Activated CD8-positive, alpha-beta memory T cell treated with anti-CD3 and anti-CD28 coated beads for 1 hour (primary cell): ENCODE measurements at regions not wholly inside any gene's neighbourhood (a gene's known extent, or its start where the extent isn't known, plus 50 kb on each side); places are given as distances from the start of the nearest gene placed in this dataset.

ENCODE experiments used
- DNase-seq, 2 donors: peaks; one replicate each; pipeline ENCODE4 v3.0.0-alpha.2; 2020; ENCODE audit warnings: low read depth in 1 of 2; ENCODE audit errors: extremely low read depth in 1 of 2

DNA sequence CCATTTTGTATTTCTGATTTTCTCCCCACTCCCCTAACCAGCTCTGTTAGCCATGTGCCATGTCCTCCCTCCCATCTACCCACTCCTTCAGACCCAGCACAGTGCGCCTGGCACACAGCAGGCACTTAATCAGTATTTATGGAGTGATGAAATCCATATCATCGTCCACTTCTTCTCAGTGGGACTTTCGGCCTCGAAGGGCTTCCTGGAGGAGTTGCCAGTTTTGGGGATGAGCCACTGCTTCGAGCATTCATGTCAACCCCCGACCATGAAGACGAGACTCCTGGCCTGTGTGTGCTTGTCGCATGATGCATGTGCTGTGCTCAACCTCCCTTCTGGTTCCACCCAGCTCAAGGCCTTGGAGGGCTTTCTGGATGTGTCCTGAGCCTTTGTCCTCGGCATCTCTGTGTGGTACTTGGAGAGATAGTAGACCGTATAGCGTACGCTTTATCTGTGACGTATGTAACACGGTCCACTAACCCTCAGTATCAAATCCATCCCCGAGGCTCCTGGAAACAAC lies 119.5 kb upstream of the RTL1 start:
- DNase-seq: no peak

DNA sequence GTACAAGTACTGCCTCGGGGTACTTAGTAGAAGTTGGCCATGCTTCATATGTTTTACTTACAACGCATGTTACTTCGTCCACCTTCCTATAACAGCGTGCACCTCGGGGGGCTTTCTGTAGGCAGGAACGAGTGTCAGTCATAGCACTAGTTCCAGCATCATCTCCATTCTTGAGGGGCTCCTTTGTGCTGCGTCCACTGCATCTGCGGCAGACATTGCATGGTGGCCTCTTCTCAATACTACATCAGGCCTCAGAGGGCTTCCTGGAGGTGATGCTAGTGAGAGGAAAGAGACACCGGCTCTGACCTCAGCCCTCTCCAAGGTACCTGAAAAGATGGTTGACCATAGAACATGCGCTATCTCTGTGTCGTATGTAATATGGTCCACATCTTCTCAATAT lies 121.2 kb upstream of the RTL1 start:
- DNase-seq: no peak

DNA sequence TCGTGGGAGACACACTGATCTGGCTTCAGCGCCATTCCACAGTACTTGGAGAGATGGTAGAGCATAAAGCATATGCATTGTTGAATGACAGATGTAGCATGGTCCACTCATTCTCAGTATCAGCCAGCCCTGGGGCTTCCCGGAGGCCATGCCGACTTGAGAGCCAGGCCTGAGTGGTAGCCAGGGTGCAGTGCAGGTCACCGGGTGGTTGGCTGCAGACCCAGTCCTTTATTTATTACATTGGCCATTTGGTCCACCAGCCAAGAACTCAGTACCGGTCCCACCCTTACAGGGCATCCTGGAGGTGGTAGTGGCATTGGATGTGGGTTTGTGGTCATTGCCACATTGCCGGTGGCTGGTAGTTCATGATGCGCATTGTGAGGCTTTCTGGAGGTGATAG lies 121.6 kb upstream of the RTL1 start:
- DNase-seq: no peak

DNA sequence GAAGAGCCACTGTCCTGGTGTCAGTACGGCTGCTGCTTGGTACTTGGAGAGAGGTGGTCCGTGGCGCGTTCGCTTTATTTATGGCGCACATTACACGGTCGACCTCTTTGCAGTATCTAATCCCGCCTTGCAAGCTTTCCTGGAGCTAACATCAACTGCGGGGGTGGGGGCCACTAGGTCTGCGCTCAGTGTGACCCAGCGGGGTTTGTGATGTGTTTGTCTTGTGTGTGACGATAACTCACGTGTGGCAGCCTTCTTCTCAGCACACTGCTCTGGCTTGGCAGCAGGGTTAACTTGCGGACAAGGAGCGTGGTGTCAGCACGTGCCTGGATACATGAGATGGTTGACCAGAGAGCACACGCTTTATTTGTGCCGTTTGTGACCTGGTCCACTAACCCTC lies 122.2 kb upstream of the RTL1 start:
- no peak for DNase-seq

DNA sequence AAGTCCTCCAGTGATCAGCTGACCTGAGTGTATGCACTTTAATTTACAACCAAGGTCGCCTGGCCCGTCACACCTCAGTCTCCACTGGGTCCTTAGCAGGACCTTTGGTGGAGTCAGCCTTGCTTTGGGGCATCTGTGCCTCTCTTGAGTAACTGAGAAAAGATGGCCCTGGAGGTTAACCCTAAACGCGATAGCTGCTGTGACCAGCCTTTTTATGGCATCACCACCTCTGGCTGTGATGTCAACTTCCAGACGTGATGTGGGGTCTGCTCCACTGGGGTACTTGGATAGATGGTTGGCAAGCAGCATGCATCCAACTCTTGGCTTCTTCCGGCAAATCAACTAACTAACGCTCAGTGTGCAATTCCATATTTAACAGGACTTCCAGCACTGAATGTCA lies 122.8 kb upstream of the RTL1 start:
- no peak for DNase-seq

DNA sequence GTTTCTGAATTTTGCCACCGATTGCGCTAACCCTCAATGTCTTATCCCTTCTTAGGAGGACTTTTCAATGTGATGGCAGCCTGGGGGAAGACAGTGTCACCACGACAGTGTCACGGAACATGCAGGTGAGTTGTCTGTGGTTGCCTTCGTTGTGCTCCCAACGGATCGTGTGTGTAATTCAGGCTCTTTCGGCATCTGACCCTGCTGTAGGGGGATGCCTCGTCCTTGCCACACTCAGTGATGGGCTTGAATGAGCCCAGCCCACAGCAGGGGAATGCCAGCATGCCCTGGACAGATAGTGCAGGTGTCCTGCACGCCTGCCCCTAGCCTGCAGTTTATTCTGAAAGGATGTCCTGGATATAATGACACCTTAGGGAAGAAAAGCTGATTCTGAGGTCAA lies 123.8 kb upstream of the RTL1 start:
- DNase-seq: no peak

DNA sequence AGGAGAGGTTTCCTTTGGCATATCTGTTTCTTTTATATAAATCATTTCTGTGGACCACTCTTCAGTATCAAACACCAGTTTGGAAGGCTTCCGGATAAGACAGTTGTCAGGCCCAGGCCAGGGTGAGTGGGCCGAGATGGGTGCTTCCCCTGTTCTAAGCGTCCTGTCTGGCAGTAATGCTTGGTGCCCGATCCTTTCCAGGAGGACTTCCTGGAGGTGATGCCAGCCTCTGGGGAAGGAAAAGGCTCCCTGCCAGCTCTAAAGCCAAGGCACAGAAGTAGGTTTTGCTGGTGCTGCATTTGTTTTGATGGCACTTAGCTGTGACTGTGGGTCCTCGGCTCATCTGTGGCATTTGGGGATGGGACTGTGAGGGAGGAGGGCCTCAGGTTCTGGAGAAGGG lies 124.4 kb upstream of the RTL1 start:
- no peak for DNase-seq

DNA sequence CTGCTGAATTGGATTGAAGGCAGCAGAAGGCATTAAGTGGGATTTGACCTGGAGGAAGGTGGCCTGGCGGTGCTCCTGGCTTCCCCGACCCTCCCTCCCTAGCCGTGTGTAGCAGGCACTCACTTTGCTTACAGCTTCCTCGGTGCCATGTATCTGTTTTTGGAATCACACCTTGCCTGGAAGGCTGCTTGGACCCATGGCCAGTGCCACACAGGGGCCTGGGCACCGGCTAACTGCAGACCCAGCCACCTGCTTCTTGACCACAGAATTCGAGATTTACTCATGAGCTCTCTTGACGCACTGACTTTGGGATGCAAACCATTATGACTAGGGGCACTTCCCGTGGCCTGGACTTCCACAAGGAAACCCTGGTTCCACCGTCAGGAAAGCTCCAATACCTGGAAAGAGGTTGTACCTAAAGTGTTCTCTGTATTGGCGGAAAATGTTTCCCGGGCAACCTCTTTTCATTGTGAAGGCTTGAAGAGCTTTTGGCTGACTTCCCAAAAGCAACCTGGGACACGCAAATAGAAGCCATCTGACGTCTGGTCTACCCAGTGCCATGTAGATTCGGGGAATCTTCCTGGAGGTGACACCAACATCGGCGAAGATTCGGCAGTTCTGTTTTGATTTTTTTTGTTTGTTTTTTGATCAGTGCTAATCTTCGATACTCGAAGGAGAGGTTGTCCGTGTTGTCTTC lies 125.6 kb upstream of the RTL1 start:
- no peak for DNase-seq

DNA sequence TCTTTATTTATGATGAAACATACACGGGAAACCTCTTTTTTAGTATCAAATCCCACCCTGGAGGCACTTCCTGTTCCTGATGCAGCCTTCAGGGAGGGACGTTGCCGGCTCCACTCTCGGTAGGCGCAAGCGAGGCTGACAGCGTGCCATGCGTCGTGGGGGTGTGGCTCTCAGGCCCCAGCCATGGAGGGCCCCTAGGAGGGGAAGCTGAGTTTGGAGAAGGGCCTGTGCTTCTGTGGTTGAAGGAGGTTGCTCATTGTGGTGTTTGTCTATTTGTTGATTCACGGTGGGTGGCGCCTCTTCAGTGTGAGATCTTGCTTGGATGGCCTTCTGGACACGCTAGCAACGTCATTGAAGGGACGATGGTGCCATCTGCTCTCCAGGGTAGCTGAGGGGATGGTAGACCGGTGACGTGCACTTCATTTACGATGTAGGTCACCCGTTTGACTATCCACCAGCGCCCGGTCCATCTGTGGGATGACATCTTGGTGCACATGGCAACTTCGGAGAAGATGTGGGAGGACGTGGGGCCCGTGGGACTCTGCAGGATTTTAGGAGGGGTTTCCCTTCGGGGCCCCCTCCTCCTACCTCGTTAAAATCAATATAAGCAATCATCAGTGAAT lies 126.3 kb upstream of the RTL1 start:
- DNase-seq: no peak

DNA sequence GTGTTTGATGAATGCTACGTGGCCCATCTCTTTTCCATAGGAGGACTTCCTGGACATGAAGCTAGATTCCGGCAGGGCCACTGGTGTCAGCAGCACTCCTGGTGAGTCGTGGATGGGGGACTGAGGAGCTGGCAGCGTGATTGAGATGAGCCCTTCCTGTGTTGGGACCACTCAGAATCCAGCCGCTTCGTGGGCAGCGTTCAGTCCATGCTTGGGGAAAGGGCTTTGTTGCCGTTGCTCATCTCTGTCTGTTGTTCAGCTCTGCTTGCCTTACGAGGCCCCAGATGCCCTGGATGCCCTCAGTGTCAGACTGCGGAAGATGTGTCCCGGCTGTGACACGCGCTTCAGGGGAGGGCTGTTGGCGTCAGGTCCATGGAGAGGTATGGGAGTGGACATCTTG lies 127.1 kb upstream of the RTL1 start:
- no peak for DNase-seq

DNA sequence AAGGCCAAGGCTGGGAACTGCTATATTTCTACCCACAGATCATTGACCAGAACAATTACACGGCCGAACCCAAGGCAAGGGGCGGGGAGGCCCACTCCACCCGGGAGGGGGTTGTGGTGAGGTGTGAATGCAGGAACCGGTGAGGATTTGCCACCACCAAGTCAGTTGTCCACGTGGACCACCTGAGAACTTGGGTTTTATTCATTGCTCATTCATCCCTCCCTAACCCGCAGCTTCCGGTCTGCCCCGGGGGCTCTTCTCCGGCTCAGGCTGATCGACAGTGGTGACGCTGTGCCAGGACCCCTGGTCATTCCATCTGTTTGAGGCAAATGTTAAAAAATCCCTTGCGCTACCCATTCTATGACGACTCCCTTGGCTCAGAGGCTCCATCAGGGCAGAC lies 127.7 kb upstream of the RTL1 start:
- DNase-seq: no peak

DNA sequence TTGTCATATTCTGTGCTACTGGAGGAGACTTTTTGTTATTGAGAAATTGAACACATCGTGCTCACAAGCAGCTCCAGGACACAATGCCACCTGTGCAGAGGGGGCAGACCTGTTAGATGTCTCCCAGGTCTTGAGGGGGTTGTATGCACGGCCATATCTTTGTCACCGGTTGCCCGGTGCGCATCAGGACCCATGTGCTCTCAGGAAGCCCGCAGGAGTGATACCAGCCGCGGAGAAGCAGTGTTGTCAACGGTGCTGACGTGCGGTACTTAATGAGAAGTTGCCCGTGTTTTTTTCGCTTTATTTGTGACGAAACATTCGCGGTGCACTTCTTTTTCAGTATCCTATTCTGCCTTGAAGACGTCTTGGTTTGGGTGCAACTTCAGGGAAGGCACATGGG lies 128.2 kb upstream of the RTL1 start:
- DNase-seq: no peak

DNA sequence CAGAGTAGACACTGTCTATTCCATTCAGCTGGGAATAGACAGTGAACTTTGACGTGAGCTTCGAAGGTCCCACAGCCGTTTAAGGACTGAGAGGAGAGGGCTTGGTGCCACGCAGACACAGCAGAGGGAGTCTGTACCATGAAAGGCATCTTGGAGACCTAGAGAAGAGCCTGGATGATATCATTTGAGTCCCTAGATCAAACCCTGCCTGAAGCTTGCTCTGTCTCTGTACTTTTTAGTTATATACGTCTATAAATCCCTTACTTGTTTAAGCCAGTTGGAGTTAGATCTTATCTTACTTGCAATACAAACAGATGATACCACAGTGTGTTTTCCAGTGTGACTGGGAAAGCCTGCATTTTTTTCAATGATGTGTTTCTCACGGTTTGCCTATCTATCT lies 128.9 kb upstream of the RTL1 start:
- DNase-seq: no peak

DNA sequence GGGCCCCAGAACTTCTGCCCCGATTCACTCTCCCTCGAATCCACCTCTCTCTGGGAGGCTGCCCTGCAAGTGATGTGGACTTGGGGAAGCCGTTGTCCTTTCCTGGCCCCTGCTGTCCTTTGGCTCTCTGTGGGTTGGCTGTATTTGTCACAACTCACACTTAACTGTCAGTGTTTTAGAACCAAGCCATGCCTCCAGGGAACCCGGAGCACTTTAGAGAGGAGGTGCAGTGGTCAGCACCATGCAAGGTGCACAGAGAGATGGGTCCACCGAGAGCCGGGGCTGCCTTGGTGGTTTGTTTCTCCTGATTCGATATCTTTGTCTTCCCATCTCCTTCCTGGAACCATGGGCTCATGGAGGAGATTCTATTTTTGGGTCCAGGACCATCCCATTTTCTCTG lies 129.5 kb upstream of the RTL1 start:
- no peak for DNase-seq

DNA sequence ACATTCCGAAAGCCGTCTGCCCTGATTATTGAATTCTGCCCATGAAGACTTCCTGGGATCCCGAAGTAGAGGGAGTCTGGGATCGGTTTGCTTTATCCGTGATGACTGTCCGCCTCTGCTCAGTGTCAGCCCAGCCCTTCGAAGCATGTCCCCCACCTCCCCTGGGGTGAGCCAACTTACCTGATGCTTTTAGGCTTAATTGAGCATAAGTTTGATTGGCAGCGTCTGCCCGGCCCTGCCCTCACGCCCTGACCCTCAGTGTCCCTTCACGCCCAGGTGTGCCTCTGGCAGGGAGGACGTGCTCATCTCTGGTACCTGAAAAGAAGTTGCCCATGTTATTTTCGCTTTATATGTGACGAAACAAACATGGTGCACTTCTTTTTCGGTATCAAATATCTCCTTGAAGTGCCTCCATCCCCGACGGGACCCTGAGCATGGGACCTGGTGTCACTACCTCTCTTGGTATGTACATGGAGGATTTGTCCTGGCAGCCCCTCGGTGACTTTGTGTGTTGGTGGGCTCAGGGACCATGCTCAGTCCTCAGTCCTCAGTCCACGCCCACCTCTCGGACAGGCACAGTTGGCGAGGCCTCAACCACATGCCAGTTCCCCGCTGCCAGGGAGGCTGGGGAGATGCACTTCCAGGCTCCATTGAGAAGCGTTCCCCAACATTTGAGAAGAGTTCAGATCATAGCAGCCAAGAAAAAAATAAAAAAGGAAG lies 130.1 kb upstream of the RTL1 start:
- DNase-seq: no peak

DNA sequence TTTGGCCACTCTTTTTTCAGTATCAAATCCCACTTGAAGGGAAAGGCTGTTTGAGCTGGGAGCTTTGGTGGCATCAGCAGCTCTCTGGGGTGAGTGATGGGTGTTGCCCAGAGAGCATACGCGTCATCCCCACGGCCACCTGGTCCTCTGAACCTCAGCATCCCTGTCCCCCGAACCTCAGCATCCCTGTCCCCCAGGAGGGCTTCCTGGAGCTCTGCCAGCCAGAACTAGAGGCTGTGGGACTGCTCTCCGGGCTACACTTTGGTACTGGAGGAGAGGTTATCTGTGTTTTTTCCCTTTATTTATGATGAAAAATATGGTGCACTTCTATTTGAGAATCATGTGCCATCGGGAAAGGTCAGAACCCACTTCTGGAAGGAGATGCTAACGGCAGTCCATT lies 131.5 kb upstream of the RTL1 start:
- DNase-seq: no peak

DNA sequence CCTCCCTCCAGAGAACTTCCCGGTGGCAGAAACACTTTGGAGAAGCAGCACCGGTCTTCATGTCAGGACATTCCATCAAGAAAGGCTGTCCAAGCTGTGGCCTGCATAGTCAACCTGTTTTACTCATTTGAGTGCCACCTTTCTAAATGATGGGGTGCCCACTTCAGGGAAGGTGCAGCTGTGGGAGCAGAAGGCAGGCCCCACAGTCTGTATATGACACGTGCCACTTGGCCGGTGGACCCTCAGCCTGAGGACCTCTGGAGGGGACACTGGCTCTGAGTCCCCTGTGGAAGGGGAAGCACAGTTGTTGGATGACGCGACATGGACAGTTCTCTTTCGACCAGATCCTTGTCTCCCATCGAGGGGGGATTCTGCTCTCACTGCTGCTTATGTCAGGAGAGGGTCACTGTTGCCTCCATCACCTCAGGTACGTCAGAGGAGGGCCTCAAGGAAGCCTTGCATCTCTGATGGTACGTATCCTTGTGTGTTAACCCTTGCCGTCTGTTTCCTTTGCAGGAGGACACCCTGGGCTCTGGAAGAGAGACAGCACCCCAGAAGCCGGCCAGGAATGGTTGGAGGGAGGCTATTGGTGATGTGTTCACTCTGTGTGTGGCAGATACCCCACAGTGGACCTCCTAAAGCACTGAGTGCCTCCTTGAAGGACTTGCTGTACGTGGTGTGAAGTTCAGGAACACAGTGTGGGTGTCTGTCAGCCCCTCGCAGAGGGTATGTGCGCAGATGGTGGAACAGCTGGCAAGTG lies 132.1 kb upstream of the RTL1 start:
- no peak for DNase-seq

DNA sequence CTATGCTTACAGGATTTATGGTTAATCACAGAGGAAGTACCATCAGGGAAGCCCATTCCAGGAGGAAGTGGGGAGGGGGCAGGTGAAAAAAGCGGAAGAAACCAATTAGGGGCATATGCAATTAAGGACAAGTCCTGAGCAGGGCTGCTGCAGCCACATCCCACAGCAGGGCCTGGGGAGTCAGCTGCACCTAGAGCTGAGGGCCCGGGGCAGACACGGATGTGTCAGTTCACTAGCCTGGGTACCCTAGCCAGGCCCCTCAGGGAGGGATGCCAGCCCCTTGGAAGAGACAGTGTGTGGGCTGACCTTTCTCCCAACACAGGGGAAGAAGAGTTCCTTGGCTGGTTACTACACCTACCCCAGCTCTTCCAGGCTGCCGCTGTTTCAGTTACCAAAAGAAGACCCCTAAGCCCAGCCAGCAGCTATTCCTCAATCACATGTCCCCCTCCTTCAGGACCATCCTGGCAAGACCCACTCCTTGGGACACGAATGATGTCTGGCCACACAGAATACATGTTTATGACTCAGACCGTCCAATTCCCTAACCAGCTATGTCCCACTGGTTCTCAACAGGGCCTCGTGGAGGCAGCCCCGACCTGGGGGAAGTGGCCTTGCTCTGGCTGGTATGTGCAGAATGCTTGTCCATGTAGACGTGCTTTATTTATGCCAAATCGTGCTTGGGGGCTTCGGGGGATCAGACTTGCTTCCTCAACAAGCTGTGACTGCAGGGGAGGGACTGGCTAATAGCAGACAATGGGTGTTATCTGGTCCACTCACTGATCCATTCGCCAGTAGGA lies 133.7 kb upstream of the RTL1 start:
- no peak for DNase-seq

DNA sequence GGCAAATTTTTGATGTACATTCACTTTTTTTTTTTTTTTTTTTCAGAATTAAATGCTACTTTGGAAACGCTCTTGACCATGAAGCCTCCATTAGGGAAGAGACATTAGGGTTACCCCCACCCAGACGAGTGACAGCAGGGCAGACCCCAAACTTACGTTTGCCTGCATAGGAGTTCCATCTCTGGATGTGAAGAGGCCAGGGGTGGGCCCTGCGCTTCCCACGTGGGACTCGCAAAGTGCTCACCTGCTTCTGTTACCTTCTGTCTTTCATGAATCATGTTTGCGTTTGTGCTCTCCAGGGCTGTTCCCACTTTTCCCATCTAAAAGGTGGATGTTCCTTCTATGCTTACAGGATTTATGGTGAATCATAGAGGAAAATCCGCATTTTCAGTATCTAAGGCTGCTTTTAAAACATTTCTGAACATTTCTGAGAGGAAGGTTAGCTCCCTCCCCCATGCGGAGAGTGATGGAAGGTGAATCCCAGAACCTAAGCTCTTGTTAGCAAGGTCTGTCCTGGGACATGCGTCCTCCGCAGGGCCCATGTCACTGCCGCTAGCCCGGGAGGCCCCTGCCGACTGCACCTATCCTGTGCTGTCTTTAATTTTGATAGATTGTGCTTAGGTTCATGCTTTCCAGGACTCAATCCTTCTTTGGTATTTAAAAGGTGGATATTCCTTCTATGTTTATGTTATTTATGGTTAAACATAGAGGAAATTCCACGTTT lies 135.7 kb upstream of the RTL1 start:
- DNase-seq: no peak

DNA sequence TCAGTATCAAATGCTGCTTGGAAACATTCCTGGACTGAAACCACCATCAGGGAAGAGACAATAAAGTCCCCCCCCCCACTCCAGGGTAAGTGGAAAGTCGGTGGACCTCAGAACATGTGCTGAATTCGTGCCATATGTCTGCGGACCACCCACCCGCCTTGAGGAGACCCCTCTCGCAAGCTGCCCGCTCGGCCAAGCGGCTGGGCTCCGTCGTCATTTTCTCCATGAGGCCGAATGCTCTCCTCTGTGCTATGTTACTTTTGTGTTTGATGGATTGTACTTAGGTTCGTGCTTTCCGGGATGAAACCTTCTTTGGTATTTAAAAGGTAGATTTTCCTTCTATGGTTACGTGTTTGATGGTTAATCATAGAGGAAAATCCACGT lies 136.2 kb upstream of the RTL1 start:
- no peak for DNase-seq
